Upper lobe of left lung (tissue), 6 donors: ENCODE measurements at regions not wholly inside any gene's neighbourhood (a gene's known extent, or its start where the extent isn't known, plus 50 kb on each side); places are given as distances from the start of the nearest gene placed in this dataset.
A peak's percentile ranks its signal among the peaks of the same experiment; 100 is the strongest.

ENCODE experiments used
- ATAC-seq, 2 donors: fragments of 200-7000 bp; cut with Tn5 transposase; one replicate each; pipeline ENCODE4 v1.9.1; 2022; ENCODE audit warnings: mild to moderate bottlenecking in 2 of 2, moderate library complexity in 2 of 2; ENCODE audit not compliant: low FRiP score in 2 of 2
- DNase-seq, 2 donors: peaks; one replicate each; pipeline ENCODE4 v3.0.0-alpha.2; 2019 to 2020
- H3K27ac ChIP-seq, 4 donors: fragments of 200-600 bp; sonication (generic); one replicate each; pipeline ENCODE4 v1.5.1; 2016 to 2019
- H3K27me3 ChIP-seq, 4 donors: fragments of 200-600 bp; sonication (generic); one replicate each; pipeline ENCODE4 v1.5.1; 2017 to 2019
- H3K36me3 ChIP-seq, 4 donors: fragments of 200-600 bp; sonication (generic); one replicate each; pipeline ENCODE4 v1.5.1; 2016 to 2019
- H3K4me1 ChIP-seq, 4 donors: fragments of 200-600 bp; sonication (generic); one replicate each; pipeline ENCODE4 v1.5.1; 2018 to 2019
- H3K4me3 ChIP-seq, 4 donors: fragments of 200-600 bp; sonication (generic); one replicate each; pipeline ENCODE4 v1.5.1; 2017 to 2019; ENCODE audit warnings: mild to moderate bottlenecking in 2 of 4, moderate library complexity in 1 of 4
- H3K9me3 ChIP-seq, 4 donors: fragments of 200-600 bp; sonication (generic); one replicate each; pipeline ENCODE4 v1.5.1; 2018 to 2019
- CTCF ChIP-seq, 6 experiments: fragments of 450-650 bp in 4 of 6; fragments of 200-600 bp in 2 of 6; sonication (generic) in 2 of 6; IDR thresholded peaks; one replicate each; pipeline ENCODE4 v1.5.1; 2016 to 2019; ENCODE audit warnings: antibody characterized with exemption in 6 of 6
- EP300 ChIP-seq, 4 donors: sonication (generic); formaldehyde crosslinking; IDR thresholded peaks; one replicate each; pipeline ENCODE4 v1.5.1; 2017; ENCODE audit warnings: antibody characterized with exemption in 4 of 4, control low read depth in 2 of 4
- POLR2A ChIP-seq, 4 donors: fragments of 450-650 bp; IDR thresholded peaks; one replicate each; pipeline ENCODE4 v1.5.1; 2016 to 2017; ENCODE audit warnings: antibody characterized with exemption in 4 of 4, mild to moderate bottlenecking in 2 of 4
- POLR2AphosphoS5 ChIP-seq, 2 donors: sonication (generic); formaldehyde crosslinking; IDR thresholded peaks; one replicate each; pipeline ENCODE4 v1.5.1; 2017; ENCODE audit warnings: antibody characterized with exemption in 2 of 2
- WGBS, 2 donors: methylation state at CpG; one replicate each; pipeline ENCODE4 v1.1.5; 2017 to 2018; 5-methylcytosine and 5-hydroxymethylcytosine counted together
- donor health status: DM: no; HTN: no; CAD: no; lungs with moderate emphysema.
- donor health status: DM: no; HTN: yes; CAD: no; lungs with severe emphysema.

GRCh38 chr12:75724307-75724927, 213.0 kb upstream of the KRR1 start:
- no peaks in the 10 kb centered on the region for H3K27me3 ChIP-seq
- H3K27ac ChIP-seq: peak overlapping the region in 3 of 4 donors; percentile 31 to 49 (median 39)
- H3K4me3 ChIP-seq: no peak overlapping the region
- no peak for DNase-seq
- no peaks in the 10 kb centered on the region for H3K9me3 ChIP-seq
- WGBS, 2 donors: 87 to 93% methylated on average over 11 of the region's 11 CpGs
- TF ChIP-seq EP300 (IDR thresholded peaks at IDR 0.05): no peak
- no peak for TF ChIP-seq CTCF (IDR thresholded peaks at IDR 0.05)
- TF ChIP-seq POLR2A (IDR thresholded peaks at IDR 0.05): no peak
- no peak for TF ChIP-seq POLR2AphosphoS5 (IDR thresholded peaks at IDR 0.05)
- ATAC-seq: no peak
- H3K4me1 ChIP-seq: peaks cover 19 to 36% (median 32%) of the 10 kb centered on the region in 4 donors
- no peaks in the 10 kb centered on the region for H3K36me3 ChIP-seq

DNA sequence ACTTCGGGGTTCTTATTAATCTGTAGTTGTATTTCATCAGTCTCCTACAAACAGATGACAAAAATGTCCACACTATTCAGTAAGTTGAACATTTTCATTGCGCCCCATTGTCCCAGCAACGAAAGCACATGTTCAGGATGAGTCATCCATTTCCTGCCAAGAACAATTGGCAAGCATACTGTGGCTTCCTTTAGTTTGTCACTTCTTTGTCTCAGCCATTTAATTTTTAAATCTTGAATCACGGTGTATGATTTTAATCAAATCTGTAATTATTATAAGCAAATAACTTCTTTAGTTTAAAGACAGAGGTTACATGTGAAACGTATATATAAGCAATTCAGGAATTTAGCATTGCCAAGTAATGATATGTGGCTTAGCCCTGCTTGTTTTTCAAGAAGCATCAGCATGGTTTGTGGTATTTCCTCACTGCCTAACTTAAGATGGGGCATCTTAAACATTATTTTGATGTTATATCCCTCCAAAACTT, 211.3 kb upstream of the KRR1 start:
- Histone ChIP-seq H3K9me3 (no peaks in the 10 kb centered on the region), H3K36me3 (no peaks in the 10 kb centered on the region), H3K4me3 (no peak overlapping the region), H3K27ac (peak overlapping the region; percentile 51 to 74 (median 66)), H3K27me3 (no peaks in the 10 kb centered on the region), H3K4me1 (peaks cover 19 to 36% (median 32%) of the 10 kb centered on the region in 4 donors)
- 22 to 24% methylated on average over 5 of the region's 5 CpGs for WGBS, 2 donors
- ATAC-seq (peak; percentile 63 to 85), DNase-seq (peak in 1 of 2 donors; percentile 46)
- TF ChIP-seq EP300 (IDR thresholded peaks at IDR 0.05) (peak in 2 of 4 donors; percentile 14 to 65), POLR2AphosphoS5 (IDR thresholded peaks at IDR 0.05) (peak; percentile 31 to 81), CTCF (IDR thresholded peaks at IDR 0.05) (no peak)

GRCh38 chr12:75721796-75722195, 210.4 kb upstream of the KRR1 start:
- TF ChIP-seq POLR2A (IDR thresholded peaks at IDR 0.05): no peak
- no peak for TF ChIP-seq CTCF (IDR thresholded peaks at IDR 0.05)
- TF ChIP-seq POLR2AphosphoS5 (IDR thresholded peaks at IDR 0.05): no peak
- DNase-seq (no peak), ATAC-seq (no peak)
- Histone ChIP-seq H3K4me3 (no peak overlapping the region), H3K27me3 (no peaks in the 10 kb centered on the region), H3K27ac (peak overlapping the region; percentile 32 to 74 (median 58)), H3K4me1 (peaks cover 19 to 36% (median 32%) of the 10 kb centered on the region in 4 donors), H3K36me3 (no peaks in the 10 kb centered on the region), H3K9me3 (no peaks in the 10 kb centered on the region)
- WGBS, 2 donors: 81 to 85% methylated on average over 2 of the region's 2 CpGs

- 52 to 59% methylated on average over 6 of the region's 6 CpGs for WGBS, 2 donors
- no peaks in the 10 kb centered on the region for H3K27me3 ChIP-seq
- H3K36me3 ChIP-seq: no peaks in the 10 kb centered on the region
- DNase-seq (no peak), ATAC-seq (no peak)
- H3K4me3 ChIP-seq: no peak overlapping the region
- no peaks in the 10 kb centered on the region for H3K9me3 ChIP-seq
- TF ChIP-seq POLR2A (IDR thresholded peaks at IDR 0.05) (no peak), CTCF (IDR thresholded peaks at IDR 0.05) (no peak), POLR2AphosphoS5 (IDR thresholded peaks at IDR 0.05) (no peak), EP300 (IDR thresholded peaks at IDR 0.05) (no peak)
- H3K27ac ChIP-seq: no peak overlapping the region
- H3K4me1 ChIP-seq: peaks cover 19 to 36% (median 32%) of the 10 kb centered on the region in 4 donors
Observed at GRCh38 chr12:75720812-75721641, 209.6 kb upstream of the KRR1 start.
